ENCODE measurements at regions not wholly inside any gene's neighbourhood (a gene's known extent, or its start where the extent isn't known, plus 50 kb on each side); places are given as distances from the start of the nearest gene placed in this dataset.

- ChIA-PET CTCF (interaction anchor here (0.6 kb wide), 1 partner anchor 205 kb away, joined by 5 read pairs; no protein-coding TSS in a partner anchor), POLR2A (no interaction called here)
- no peaks in the 10 kb centered on the region for H3K36me3 ChIP-seq (ENCODE audit: control insufficient read depth in 2 of 2, insufficient read depth in 1 of 2, low read length in 2 of 2)
- H3K4me3 ChIP-seq (ENCODE audit: low read depth, low read length): no peak overlapping the region
- no peak for TF ChIP-seq ZNF704 (tag by site-specific recombination; IDR thresholded peaks at IDR 0.05)
- no peak for TF ChIP-seq ZNF433 (tag by site-specific recombination; IDR thresholded peaks at IDR 0.05; ENCODE audit: low read depth)
- no peak for TF ChIP-seq ZBTB7A (tag by site-specific recombination; IDR thresholded peaks at IDR 0.05; ENCODE audit: low read depth)
- TF ChIP-seq ZNF280C (tag by site-specific recombination; IDR thresholded peaks at IDR 0.05): no peak
- no peak for TF ChIP-seq TCF7L2 (IDR thresholded peaks at IDR 0.05; ENCODE audit: borderline replicate concordance, low read depth, low read length)
- TF ChIP-seq ZNF645 (tag by site-specific recombination; IDR thresholded peaks at IDR 0.05): no peak
- no peak for TF ChIP-seq ZNF580 (tag by site-specific recombination; IDR thresholded peaks at IDR 0.05)
- H3K27ac ChIP-seq (ENCODE audit: extremely low read depth, low read depth, low read length): no peak overlapping the region
- no peaks in the 10 kb centered on the region for H3K4me1 ChIP-seq (ENCODE audit: control insufficient read depth, insufficient read depth, low read length)
- H3K9me3 ChIP-seq (ENCODE audit: control insufficient read depth, insufficient read depth, low read depth, low read length): no peaks in the 10 kb centered on the region
These were observed 97.6 kb downstream of the TEX51 start for GRCh38 chr2:126996378-126996699.
